GM19023 (cell line): ENCODE measurements at regions not wholly inside any gene's neighbourhood (a gene's known extent, or its start where the extent isn't known, plus 50 kb on each side); places are given as distances from the start of the nearest gene placed in this dataset.
"Not testable (repeated sequence)": the region's sequence is repeated elsewhere in the genome, so short reads cannot be mapped to it uniquely, and the experiment has no call there.

ENCODE experiments used
- ATAC-seq: cut with Tn5 transposase; IDR thresholded peaks from one replicate; pipeline ENCODE4 v1.9.1; 2021; ENCODE audit warnings: mild to moderate bottlenecking, moderate library complexity; ENCODE audit not compliant: unreplicated experiment

- peak; percentile 54 for ATAC-seq
Measured at GRCh38 chr5:87570366-87570765, 157.6 kb upstream of the CCNH start.

- ATAC-seq = no peak
Measured at GRCh38 chr5:87562068-87562467, 149.3 kb upstream of the CCNH start.

- no peak for ATAC-seq
Measured at GRCh38 chr5:87560528-87560927, 147.8 kb upstream of the CCNH start.

GRCh38 chr5:87551911-87552310 is 139.2 kb upstream of the CCNH start:
- no peak for ATAC-seq

- no peak for ATAC-seq
Measured at GRCh38 chr5:87541676-87542075, 128.9 kb upstream of the CCNH start.

GRCh38 chr5:87541033-87541432 is 128.3 kb upstream of the CCNH start:
- no peak for ATAC-seq

- ATAC-seq = no peak
Measured at GRCh38 chr5:87539839-87540238, 127.1 kb upstream of the CCNH start.

GRCh38 chr5:87536365-87536764 is 123.6 kb upstream of the CCNH start:
- ATAC-seq = no peak

- no peak for ATAC-seq
Measured at GRCh38 chr5:87535706-87536105, 123.0 kb upstream of the CCNH start.

- no peak for ATAC-seq
Measured at GRCh38 chr5:87529486-87530076, 116.9 kb upstream of the CCNH start.

- no peak for ATAC-seq
Measured at GRCh38 chr5:87526131-87526530, 113.4 kb upstream of the CCNH start.

- ATAC-seq = no peak
Measured at GRCh38 chr5:87524217-87524616, 111.5 kb upstream of the CCNH start.

- not testable (repeated sequence) for ATAC-seq
Measured at GRCh38 chr5:87511778-87512177, 99.0 kb upstream of the CCNH start.

GRCh38 chr5:87503004-87503403 is 90.3 kb upstream of the CCNH start:
- ATAC-seq = no peak

- no peak for ATAC-seq
Measured at GRCh38 chr5:87499478-87500410, 87.0 kb upstream of the CCNH start.
